HCT116 (cell line): ENCODE measurements at regions not wholly inside any gene's neighbourhood (a gene's known extent, or its start where the extent isn't known, plus 50 kb on each side); places are given as distances from the start of the nearest gene placed in this dataset.

Source experiments
- ATAC-seq: fragments of 200-7000 bp; cut with Tn5 transposase; 2 replicates; pipeline ENCODE4 v1.9.1; 2020; ENCODE audit warnings: mild to moderate bottlenecking, moderate library complexity
- BruUV-seq: library from RNA; stranded (reverse); fragments of 400-500 nt; replicated peaks from 2 replicates; lab custom pipeline; 2021; lab: Mats Ljungman, UMichigan
- CTCF ChIA-PET: fragments of 300-600 bp; sonication (Branson Sonifier 250); formaldehyde crosslinking; loops from one replicate; lab custom pipeline; 2021; ENCODE audit warnings: antibody characterized with exemption; lab: Charles Lee
- POLR2A ChIA-PET: fragments of 300-600, 350-600 bp; sonication (Branson Sonifier 250); formaldehyde crosslinking; loops from one replicate; lab custom pipeline; 2021; ENCODE audit warnings: antibody characterized with exemption; lab: Charles Lee
- RAD21 ChIA-PET, 2 experiments: fragments of 300-600 bp; sonication (Branson Sonifier 250); formaldehyde crosslinking; loops; one replicate each; lab custom pipeline; 2023; ENCODE audit warnings: low total read pairs in 2 of 2; ENCODE audit not compliant: uncharacterized antibody in 2 of 2, unreplicated experiment in 2 of 2, low non-redundant PET in 1 of 2; lab: Charles Lee
- DNase-seq: peaks from one replicate; pipeline ENCODE4 v3.0.0-alpha.2; 2010; ENCODE audit warnings: low read depth, low spot score
- H2AFZ ChIP-seq: fragments of 200-600 bp; shearing (Covaris generic), sonication (generic); 2 replicates; pipeline ENCODE4 v1.6.1; 2017; ENCODE audit warnings: low read depth, mixed run types, mixed read lengths, antibody characterized with exemption, low read length; ENCODE audit not compliant: poor library complexity, severe bottlenecking
- H3K27ac ChIP-seq: 2 replicates; pipeline ENCODE4 v1.5.1; 2012; ENCODE audit warnings: low read depth, low read length
- H3K27me3 ChIP-seq: fragments of 200-600 bp; sonication (generic); 2 replicates; pipeline ENCODE4 v1.6.1; 2016; ENCODE audit warnings: mixed run types, low read length, mixed read lengths; ENCODE audit not compliant: insufficient read depth
- H3K36me3 ChIP-seq, 2 experiments: fragments of 200-500 bp in 1 of 2; fragments of 200-600 bp in 1 of 2; sonication (Bioruptor generic) in 1 of 2; sonication (generic) in 1 of 2; 2 replicates each; pipeline versions ENCODE4 v1.5.1 to v1.6.1; 2014 to 2016; ENCODE audit warnings: low read length in 2 of 2, inconsistent platforms in 1 of 2, mixed read lengths in 1 of 2, mixed run types in 1 of 2; ENCODE audit not compliant: insufficient read depth in 2 of 2, control insufficient read depth in 1 of 2
- H3K4me1 ChIP-seq, 2 experiments: fragments of 200-600 bp in 1 of 2; sonication (generic) in 1 of 2; 2 replicates each; pipeline versions ENCODE4 v1.5.1 to v1.6.1; 2012 to 2017; ENCODE audit warnings: low read length in 2 of 2, inconsistent platforms in 1 of 2, mild to moderate bottlenecking in 1 of 2, mixed read lengths in 1 of 2, mixed run types in 1 of 2, moderate library complexity in 1 of 2; ENCODE audit not compliant: insufficient read depth in 2 of 2, control insufficient read depth in 1 of 2
- H3K4me2 ChIP-seq: fragments of 200-600 bp; sonication (generic); 2 replicates; pipeline ENCODE4 v1.6.1; 2017; ENCODE audit warnings: mixed run types, low read length, mixed read lengths
- H3K4me3 ChIP-seq, 2 experiments: fragments of 200-600 bp in 1 of 2; sonication (generic) in 1 of 2; replicated peaks in 1 of 2; 2 replicates each; pipeline ENCODE4 v1.5.1; 2011 to 2016; ENCODE audit warnings: low read length in 2 of 2, control low read depth in 1 of 2, low read depth in 1 of 2, mild to moderate bottlenecking in 1 of 2, mixed read lengths in 1 of 2, mixed run types in 1 of 2
- H3K79me2 ChIP-seq: fragments of 200-600 bp; sonication (generic); 2 replicates; pipeline ENCODE4 v1.6.1; 2017; ENCODE audit warnings: mild to moderate bottlenecking, mixed run types, low read length, moderate library complexity, mixed read lengths; ENCODE audit not compliant: insufficient read depth
- H3K9ac ChIP-seq: fragments of 200-600 bp; sonication (generic); 2 replicates; pipeline ENCODE4 v1.6.1; 2016; ENCODE audit warnings: low read length, mixed read lengths
- H3K9me2 ChIP-seq: fragments of 200-600 bp; sonication (generic), shearing (Covaris generic); 2 replicates; pipeline ENCODE4 v1.6.1; 2017; ENCODE audit warnings: mixed run types, mild to moderate bottlenecking, moderate library complexity; ENCODE audit not compliant: insufficient read depth
- H3K9me3 ChIP-seq, 2 experiments: fragments of 200-500 bp in 1 of 2; fragments of 200-600 bp in 1 of 2; sonication (Bioruptor generic) in 1 of 2; sonication (generic) in 1 of 2; 2 replicates each; pipeline ENCODE4 v1.6.1; 2014 to 2017; ENCODE audit warnings: low read length in 2 of 2, mixed read lengths in 2 of 2, inconsistent platforms in 1 of 2, low read depth in 1 of 2, mild to moderate bottlenecking in 1 of 2, mixed run types in 1 of 2, moderate library complexity in 1 of 2; ENCODE audit not compliant: control insufficient read depth in 1 of 2, insufficient read depth in 1 of 2
- H4K20me1 ChIP-seq: fragments of 200-600 bp; sonication (generic), shearing (Covaris generic); 2 replicates; pipeline ENCODE4 v1.6.1; 2017; ENCODE audit warnings: mixed run types, mild to moderate bottlenecking, moderate library complexity; ENCODE audit not compliant: insufficient read depth
- CBX3 ChIP-seq: IDR thresholded peaks from 2 replicates; pipeline ENCODE4 v1.6.1; 2012; ENCODE audit warnings: low read depth
- CEBPB ChIP-seq: IDR thresholded peaks from 2 replicates; pipeline ENCODE4 v1.6.1; 2012; ENCODE audit warnings: low read depth
- CTCF ChIP-seq, 3 experiments: fragments of 200-600 bp in 1 of 3; sonication (generic) in 1 of 3; IDR thresholded peaks in 2 of 3; conservative IDR thresholded peaks in 1 of 3; 2 replicates each; pipeline ENCODE4 v1.5.1; 2012 to 2017; ENCODE audit warnings: low read depth in 2 of 3, low read length in 2 of 3, antibody characterized with exemption in 1 of 3, borderline replicate concordance in 1 of 3, control low read depth in 1 of 3, mild to moderate bottlenecking in 1 of 3, mixed read lengths in 1 of 3, mixed run types in 1 of 3, moderate library complexity in 1 of 3; ENCODE audit not compliant: insufficient read depth in 1 of 3
- ELF1 ChIP-seq: IDR thresholded peaks from 2 replicates; pipeline ENCODE4 v1.6.1; 2012; ENCODE audit warnings: low read depth, borderline replicate concordance
- EZH2 ChIP-seq: fragments of 200-600 bp; sonication (generic); IDR thresholded peaks from 2 replicates; pipeline ENCODE4 v1.6.1; 2017; ENCODE audit warnings: antibody characterized with exemption, mixed run types
- EZH2phosphoT487 ChIP-seq: fragments of 200-600 bp; IDR thresholded peaks from 2 replicates; pipeline ENCODE4 v1.6.1; 2018; ENCODE audit warnings: antibody characterized with exemption, borderline replicate concordance
- FOSL1 ChIP-seq: IDR thresholded peaks from 2 replicates; pipeline ENCODE4 v1.6.1; 2012; ENCODE audit warnings: low read depth
- MAX ChIP-seq: IDR thresholded peaks from 2 replicates; pipeline ENCODE4 v1.6.1; 2012
- POLR2A ChIP-seq: IDR thresholded peaks from 2 replicates; pipeline ENCODE4 v1.7.0; 2011; ENCODE audit warnings: borderline replicate concordance; ENCODE audit not compliant: insufficient read depth, insufficient read length; ENCODE audit errors: extremely low read depth
- POLR2AphosphoS5 ChIP-seq: IDR thresholded peaks from 2 replicates; pipeline ENCODE4 v1.6.1; 2011; ENCODE audit warnings: mild to moderate bottlenecking, low read depth, low read length, moderate library complexity
- REST ChIP-seq: IDR thresholded peaks from 2 replicates; pipeline ENCODE4 v1.6.1; 2012; ENCODE audit warnings: low read depth
- SIN3A ChIP-seq: IDR thresholded peaks from 2 replicates; pipeline ENCODE4 v1.6.1; 2012; ENCODE audit warnings: low read depth
- SP1 ChIP-seq: IDR thresholded peaks from 2 replicates; pipeline ENCODE4 v1.6.1; 2012; ENCODE audit warnings: low read depth
- YY1 ChIP-seq: IDR thresholded peaks from 2 replicates; pipeline ENCODE4 v1.6.1; 2011; ENCODE audit warnings: low read length, low read depth, moderate library complexity, mild to moderate bottlenecking; ENCODE audit not compliant: insufficient replicate concordance; ENCODE audit errors: extremely low read depth
- ZBTB33 ChIP-seq: IDR thresholded peaks from 2 replicates; pipeline ENCODE4 v1.6.1; 2011; ENCODE audit warnings: mild to moderate bottlenecking, low read length, moderate library complexity; ENCODE audit not compliant: insufficient replicate concordance; ENCODE audit errors: extremely low read depth
- ZFX ChIP-seq: fragments of 450-650 bp; IDR thresholded peaks from 2 replicates; pipeline ENCODE4 v1.6.1; 2017
- ZNF274 ChIP-seq: fragments of 200-500 bp; sonication (Bioruptor generic); IDR thresholded peaks from 2 replicates; pipeline ENCODE4 v1.6.1; 2014; ENCODE audit warnings: mild to moderate bottlenecking, low read depth, low read length, inconsistent platforms
- intact Hi-C: fragments of 100-400 bp; cut with micrococcal nuclease; formaldehyde crosslinking; loops from 2 replicates; pipeline ENCODE4 v1.10.0; 2022
- TF ChIP-seq, protein P1 (sequence below): IDR thresholded peaks from 2 replicates; pipeline ENCODE4 v1.6.1; 2012

GRCh38 chr4:59217910-59218631, 1982.1 kb upstream of the ADGRL3 start:
- Histone ChIP-seq H4K20me1 (no peaks in the 10 kb centered on the region), H3K27me3 (no peaks in the 10 kb centered on the region), H3K4me1 (no peaks in the 10 kb centered on the region)
- TF ChIP-seq EZH2phosphoT487 = no peak
- no peak for TF ChIP-seq SIN3A
- no peak for TF ChIP-seq CTCF (IDR thresholded peaks at IDR 0.05 in 2 of 3, conservative IDR thresholded peaks at IDR 0.05 in 1 of 3; ENCODE audit: borderline replicate concordance in 1 of 3, insufficient read depth in 1 of 3, low read depth in 2 of 3, low read length in 2 of 3)
- TF ChIP-seq ZFX = no peak
- no peak for TF ChIP-seq MAX
- TF ChIP-seq FOSL1 = no peak
- TF ChIP-seq ZNF274 = no peak
- no peak for TF ChIP-seq SP1
- TF ChIP-seq POLR2AphosphoS5 = no peak
- TF ChIP-seq CBX3 = no peak
- TF ChIP-seq YY1 = no peak
- TF ChIP-seq, protein P1, sequence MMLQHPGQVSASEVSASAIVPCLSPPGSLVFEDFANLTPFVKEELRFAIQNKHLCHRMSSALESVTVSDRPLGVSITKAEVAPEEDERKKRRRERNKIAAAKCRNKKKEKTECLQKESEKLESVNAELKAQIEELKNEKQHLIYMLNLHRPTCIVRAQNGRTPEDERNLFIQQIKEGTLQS = no peak
- no peak for TF ChIP-seq REST
- TF ChIP-seq EZH2 = no peak
- no peak for TF ChIP-seq POLR2A
- no peak for TF ChIP-seq CEBPB
- TF ChIP-seq ZBTB33 = no peak
- no peak for TF ChIP-seq ELF1
- TF ChIP-seq, all 23 proteins: peak for 0
- no peak overlapping the region for H3K9ac ChIP-seq
- H3K4me2 ChIP-seq = no peak overlapping the region
- intact Hi-C loops = no loop called here
- ChIA-PET POLR2A (no interaction called here), CTCF (no interaction called here), RAD21 (no interaction called here)
- ATAC-seq = no peak
- no peak overlapping the region for H3K27ac ChIP-seq
- no peaks in the 10 kb centered on the region for H3K9me2 ChIP-seq
- peaks cover 4 to 26% of the 10 kb centered on the region in 2 experiments; a peak in 2 of 4 replicates for H3K9me3 ChIP-seq
- H3K79me2 ChIP-seq = no peaks in the 10 kb centered on the region
- no TSS peak for BruUV-seq
- no peaks in the 10 kb centered on the region for H3K36me3 ChIP-seq
- no peak overlapping the region for H2AFZ ChIP-seq
- H3K4me3 ChIP-seq = no peak overlapping the region
- no peak for DNase-seq
